B cell (primary cell): ENCODE measurements at regions not wholly inside any gene's neighbourhood (a gene's known extent, or its start where the extent isn't known, plus 50 kb on each side); places are given as distances from the start of the nearest gene placed in this dataset.

Source experiments
- ATAC-seq: fragments of 200-7000 bp; cut with Tn5 transposase; one replicate; pipeline ENCODE4 v1.10.0; 2021; ENCODE audit warnings: low read depth, mild to moderate bottlenecking, moderate number of reproducible peaks, moderate library complexity
- CTCF ChIA-PET: fragments of 350-600 bp; sonication (Branson Sonifier 250); formaldehyde crosslinking; loops from one replicate; lab custom pipeline; 2021; ENCODE audit warnings: antibody characterized with exemption, inconsistent platforms; lab: Charles Lee
- POLR2A ChIA-PET: fragments of 350-600 bp; sonication (Branson Sonifier 250); formaldehyde crosslinking; loops from one replicate; lab custom pipeline; 2021; ENCODE audit warnings: antibody characterized with exemption; lab: Charles Lee
- DNase-seq: peaks from one replicate; pipeline ENCODE4 v3.0.0; 2013
- H2AFZ ChIP-seq: 2 replicates; pipeline ENCODE4 v1.6.1; 2012; ENCODE audit warnings: mild to moderate bottlenecking, low read depth, low read length; ENCODE audit not compliant: insufficient read depth, poor library complexity, severe bottlenecking
- H3K27ac ChIP-seq, 2 donors: 1 replicate in 1 of 2; 2 replicates in 1 of 2; pipeline ENCODE4 v1.5.1; 2012 to 2013; ENCODE audit warnings: low read length in 2 of 2, mild to moderate bottlenecking in 2 of 2, moderate library complexity in 1 of 2
- H3K27me3 ChIP-seq, 4 experiments: fragments of 200-600 bp in 1 of 4; sonication (generic) in 1 of 4; replicated peaks in 1 of 4; 1 replicate in 2 of 4; 2 replicates in 2 of 4; pipeline versions ENCODE4 v1.6.1 to v1.7.0; 2013 to 2016; ENCODE audit warnings: low read length in 3 of 4, mild to moderate bottlenecking in 2 of 4, mixed read lengths in 1 of 4, moderate library complexity in 1 of 4; ENCODE audit not compliant: insufficient read depth in 4 of 4, control insufficient read depth in 3 of 4; ENCODE audit errors: control extremely low read depth in 1 of 4
- H3K36me3 ChIP-seq, 2 experiments: replicated peaks in 1 of 2; 1 replicate in 1 of 2; 2 replicates in 1 of 2; pipeline versions ENCODE4 v1.6.1 to v1.7.1; 2013; ENCODE audit warnings: low read length in 1 of 2; ENCODE audit not compliant: insufficient read depth in 2 of 2, control insufficient read depth in 1 of 2; ENCODE audit errors: control extremely low read depth in 1 of 2, extremely low read depth in 1 of 2
- H3K4me1 ChIP-seq, 2 donors: fragments of 200-600 bp in 1 of 2; sonication (generic) in 1 of 2; 1 replicate in 1 of 2; 2 replicates in 1 of 2; pipeline versions ENCODE4 v1.5.1 to v1.6.1; 2013 to 2017; ENCODE audit warnings: low read length in 2 of 2; ENCODE audit not compliant: control insufficient read depth in 2 of 2, insufficient read depth in 2 of 2
- H3K4me2 ChIP-seq: replicated peaks from 2 replicates; pipeline ENCODE3; 2012; ENCODE audit warnings: mild to moderate bottlenecking, low read depth, low read length; ENCODE audit not compliant: poor library complexity, severe bottlenecking
- H3K4me3 ChIP-seq, 5 experiments: fragments of 200-600 bp in 1 of 5; sonication (generic) in 1 of 5; 1 replicate in 3 of 5; 2 replicates in 2 of 5; pipeline versions ENCODE4 v1.5.1 to v1.7.0; 2011 to 2016; ENCODE audit warnings: low read length in 4 of 5, mild to moderate bottlenecking in 4 of 5, low read depth in 2 of 5, control low read depth in 1 of 5, moderate library complexity in 1 of 5; ENCODE audit not compliant: insufficient read depth in 1 of 5; ENCODE audit errors: control extremely low read depth in 1 of 5, extremely low read depth in 1 of 5
- H3K79me2 ChIP-seq: fragments of 200-600 bp; sonication (generic); one replicate; pipeline ENCODE4 v1.6.0; 2016; ENCODE audit warnings: low read length; ENCODE audit not compliant: control insufficient read depth, insufficient read depth
- H3K9ac ChIP-seq: fragments of 200-600 bp; sonication (generic); 2 replicates; pipeline ENCODE4 v1.6.1; 2017; ENCODE audit warnings: mild to moderate bottlenecking, low read length, moderate library complexity
- H3K9me3 ChIP-seq, 3 donors: one replicate each; pipeline versions ENCODE4 v1.6.1 to v1.7.1; 2013; ENCODE audit warnings: low read length in 2 of 3; ENCODE audit not compliant: control insufficient read depth in 2 of 3, insufficient read depth in 1 of 3; ENCODE audit errors: control extremely low read depth in 1 of 3
- H4K20me1 ChIP-seq: 2 replicates; pipeline ENCODE4 v1.6.0; 2012; ENCODE audit warnings: mild to moderate bottlenecking, low read length; ENCODE audit not compliant: insufficient read depth, control insufficient read depth, poor library complexity, severe bottlenecking
- H3K27ac Mint-ChIP-seq: one replicate; pipeline ENCODE4 v1.8.0; 2021; ENCODE audit warnings: mixed read lengths
- H3K27me3 Mint-ChIP-seq: one replicate; pipeline ENCODE4 v1.8.0; 2021; ENCODE audit warnings: mixed read lengths
- H3K4me1 Mint-ChIP-seq: one replicate; pipeline ENCODE4 v1.8.0; 2021; ENCODE audit warnings: mixed read lengths
- H3K4me3 Mint-ChIP-seq: one replicate; pipeline ENCODE4 v1.8.0; 2021; ENCODE audit warnings: mixed read lengths
- H3K9me3 Mint-ChIP-seq: one replicate; pipeline ENCODE4 v1.8.0; 2022; ENCODE audit warnings: mixed read lengths; ENCODE audit not compliant: insufficient read depth
- CTCF ChIP-seq: fragments of 200-600 bp; IDR thresholded peaks from one replicate; pipeline ENCODE4 v1.8.0; 2022; ENCODE audit warnings: antibody characterized with exemption, mild to moderate bottlenecking
- EZH2 ChIP-seq: IDR thresholded peaks from 2 replicates; pipeline ENCODE4 v1.6.1; 2012; ENCODE audit warnings: borderline replicate concordance, low read depth, mild to moderate bottlenecking, moderate library complexity, low read length; ENCODE audit not compliant: insufficient read depth, poor library complexity, severe bottlenecking
- WGBS: methylation state at CpG from one replicate; pipeline ENCODE4 v1.1.5; 2013; ENCODE audit warnings: missing lambda C conversion rate; ENCODE audit not compliant: insufficient coverage; 5-methylcytosine and 5-hydroxymethylcytosine counted together
- intact Hi-C: fragments of 100-400 bp; cut with micrococcal nuclease; formaldehyde crosslinking; loops from one replicate; pipeline ENCODE4 v1.10.0; 2022

GRCh38 chr2:149953627-149954026, 366.1 kb upstream of the MMADHC start:
- POLR2A ChIA-PET = no interaction called here
- no peak overlapping the region for H3K4me2 ChIP-seq
- DNase-seq (no peak), ATAC-seq (no peak)
- Mint-ChIP-seq H3K27me3 (no peaks in the 10 kb centered on the region), H3K4me1 (no peaks in the 10 kb centered on the region), H3K27ac (no peak overlapping the region), H3K4me3 (no peak overlapping the region), H3K9me3 (peaks cover 2% of the 10 kb centered on the region)
- H3K27ac ChIP-seq = no peak overlapping the region
- H3K9ac ChIP-seq = no peak overlapping the region
- no peaks in the 10 kb centered on the region for H3K4me1 ChIP-seq
- H3K36me3 ChIP-seq = no peaks in the 10 kb centered on the region
- no peak for TF ChIP-seq CTCF
- TF ChIP-seq EZH2 = no peak
- CTCF ChIA-PET = no interaction called here
- intact Hi-C loops = no loop called here
- no peaks in the 10 kb centered on the region for H3K27me3 ChIP-seq
- no peaks in the 10 kb centered on the region for H3K79me2 ChIP-seq
- H3K4me3 ChIP-seq = no peak overlapping the region
- no peaks in the 10 kb centered on the region for H4K20me1 ChIP-seq
- H2AFZ ChIP-seq = no peak overlapping the region
- peaks cover 0 to 7% (median 0%) of the 10 kb centered on the region in 3 donors for H3K9me3 ChIP-seq
- WGBS = 75% methylated on average over 2 of the region's 3 CpGs

GRCh38 chr2:149931486-149931885, 343.9 kb upstream of the MMADHC start:
- ChIA-PET CTCF (no interaction called here), POLR2A (no interaction called here)
- Mint-ChIP-seq H3K4me1 (no peaks in the 10 kb centered on the region), H3K4me3 (no peak overlapping the region), H3K27ac (no peak overlapping the region), H3K9me3 (peaks cover 8% of the 10 kb centered on the region), H3K27me3 (no peaks in the 10 kb centered on the region)
- Histone ChIP-seq H3K9me3 (peaks cover 0 to 1% (median 0%) of the 10 kb centered on the region in 3 donors), H3K4me2 (no peak overlapping the region), H4K20me1 (no peaks in the 10 kb centered on the region), H3K4me3 (no peak overlapping the region), H3K27me3 (no peaks in the 10 kb centered on the region), H2AFZ (no peak overlapping the region), H3K36me3 (no peaks in the 10 kb centered on the region), H3K9ac (no peak overlapping the region), H3K79me2 (no peaks in the 10 kb centered on the region), H3K27ac (no peak overlapping the region), H3K4me1 (no peaks in the 10 kb centered on the region)
- no peak for ATAC-seq
- intact Hi-C loops = no loop called here
- 60% methylated on average over 1 of the region's 1 CpG for WGBS
- TF ChIP-seq CTCF = no peak
- TF ChIP-seq EZH2 = no peak
- DNase-seq = no peak
